OCI-LY7 (cell line): ENCODE measurements at regions not wholly inside any gene's neighbourhood (a gene's known extent, or its start where the extent isn't known, plus 50 kb on each side); places are given as distances from the start of the nearest gene placed in this dataset.

Source experiments
- BruUV-seq: library from RNA; stranded (reverse); fragments of 400-500 nt; replicated peaks from 2 replicates; lab custom pipeline; 2021; lab: Mats Ljungman, UMichigan
- CTCF ChIA-PET: fragments of 300-600 bp; sonication (Branson Sonifier 250); formaldehyde crosslinking; loops from one replicate; lab custom pipeline; 2022; ENCODE audit warnings: antibody characterized with exemption; ENCODE audit not compliant: unreplicated experiment; lab: Charles Lee
- POLR2A ChIA-PET: fragments of 300-600 bp; sonication (Branson Sonifier 250); formaldehyde crosslinking; loops from one replicate; lab custom pipeline; 2022; ENCODE audit warnings: antibody characterized with exemption; lab: Charles Lee
- DNase-seq: peaks from one replicate; pipeline ENCODE4 v3.0.0-alpha.2; 2015; ENCODE audit warnings: low spot score
- H2AFZ ChIP-seq: fragments of 200-600 bp; sonication (generic), shearing (Covaris generic); 2 replicates; pipeline ENCODE4 v1.6.1; 2014; ENCODE audit warnings: mild to moderate bottlenecking, antibody characterized with exemption, low read length, moderate library complexity
- H3K27ac ChIP-seq: fragments of 200-600 bp; sonication (generic); 2 replicates; pipeline ENCODE4 v1.5.1; 2014; ENCODE audit warnings: mixed run types, low read depth, mild to moderate bottlenecking, moderate library complexity, low read length, inconsistent platforms; ENCODE audit not compliant: poor library complexity, severe bottlenecking
- H3K36me3 ChIP-seq: fragments of 200-600 bp; sonication (generic); 2 replicates; pipeline ENCODE4 v1.6.1; 2014; ENCODE audit warnings: mild to moderate bottlenecking, antibody characterized with exemption, low read length, moderate library complexity, mixed read lengths; ENCODE audit not compliant: insufficient read depth
- H3K4me1 ChIP-seq: fragments of 200-600 bp; sonication (generic); 2 replicates; pipeline ENCODE4 v1.5.1; 2014; ENCODE audit warnings: mild to moderate bottlenecking, low read length; ENCODE audit not compliant: insufficient read depth, poor library complexity, severe bottlenecking
- H3K4me2 ChIP-seq: fragments of 200-600 bp; sonication (generic); 2 replicates; pipeline ENCODE4 v1.6.1; 2014; ENCODE audit warnings: mild to moderate bottlenecking, low read length
- H3K4me3 ChIP-seq: fragments of 200-600 bp; sonication (generic); 2 replicates; pipeline ENCODE4 v1.5.1; 2014; ENCODE audit warnings: mild to moderate bottlenecking, low read depth, low read length; ENCODE audit not compliant: poor library complexity, severe bottlenecking
- H3K79me2 ChIP-seq: fragments of 200-600 bp; sonication (generic); 2 replicates; pipeline ENCODE4 v1.6.1; 2016; ENCODE audit warnings: low read depth, mild to moderate bottlenecking, low read length, moderate library complexity, mixed read lengths; ENCODE audit not compliant: insufficient read depth
- H3K9me2 ChIP-seq: fragments of 200-600 bp; sonication (generic); 2 replicates; pipeline ENCODE4 v1.6.1; 2016; ENCODE audit warnings: mild to moderate bottlenecking, low read length, mixed read lengths; ENCODE audit not compliant: insufficient read depth
- H3K9me3 ChIP-seq: fragments of 200-600 bp; sonication (generic); 2 replicates; pipeline ENCODE4 v1.6.1; 2014; ENCODE audit warnings: mild to moderate bottlenecking, mixed run types, low read length, mixed read lengths
- H4K20me1 ChIP-seq: fragments of 200-600 bp; sonication (generic); 2 replicates; pipeline ENCODE4 v1.6.1; 2014; ENCODE audit warnings: mild to moderate bottlenecking, antibody characterized with exemption, low read length, moderate library complexity, mixed read lengths; ENCODE audit not compliant: insufficient read depth
- CTCF ChIP-seq: fragments of 200-600 bp; sonication (generic); conservative IDR thresholded peaks from 2 replicates; pipeline ENCODE4 v1.5.1; 2014; ENCODE audit warnings: mild to moderate bottlenecking, antibody characterized with exemption, low read length, moderate library complexity, mixed read lengths
- EZH2phosphoT487 ChIP-seq: fragments of 200-600 bp; sonication (generic); IDR thresholded peaks from 2 replicates; pipeline ENCODE4 v1.6.1; 2018; ENCODE audit warnings: low read depth, borderline replicate concordance, mild to moderate bottlenecking, mixed run types, antibody characterized with exemption, low read length, moderate library complexity, mixed read lengths
- intact Hi-C: fragments of 100-400 bp; cut with micrococcal nuclease; formaldehyde crosslinking; loops from one replicate; pipeline ENCODE4 v1.10.0; 2022; ENCODE audit not compliant: unreplicated experiment

- H3K4me3 ChIP-seq: no peak overlapping the region
- H4K20me1 ChIP-seq: no peaks in the 10 kb centered on the region
- ChIA-PET CTCF (no interaction called here), POLR2A (no interaction called here)
- H3K4me1 ChIP-seq: no peaks in the 10 kb centered on the region
- intact Hi-C loops: no loop called here
- TF ChIP-seq EZH2phosphoT487 (no peak), CTCF (no peak)
- H3K4me2 ChIP-seq: no peak overlapping the region
- H3K9me3 ChIP-seq: no peaks in the 10 kb centered on the region
- no peaks in the 10 kb centered on the region for H3K36me3 ChIP-seq
- H2AFZ ChIP-seq: no peak overlapping the region
- no peaks in the 10 kb centered on the region for H3K79me2 ChIP-seq
- no TSS peak for BruUV-seq
- DNase-seq: no peak
- H3K27ac ChIP-seq: no peak overlapping the region
- no peaks in the 10 kb centered on the region for H3K9me2 ChIP-seq
Observed at GRCh38 chrX:45368705-45369104, 168.0 kb upstream of the DIPK2B start.

GRCh38 chrX:45363596-45363995, 162.9 kb upstream of the DIPK2B start:
- intact Hi-C loops: no loop called here
- no peak for DNase-seq
- BruUV-seq: no TSS peak
- TF ChIP-seq CTCF (no peak), EZH2phosphoT487 (no peak)
- H3K79me2 ChIP-seq: no peaks in the 10 kb centered on the region
- no peaks in the 10 kb centered on the region for H3K9me3 ChIP-seq
- H3K27ac ChIP-seq: no peak overlapping the region
- ChIA-PET POLR2A (no interaction called here), CTCF (no interaction called here)
- H3K36me3 ChIP-seq: no peaks in the 10 kb centered on the region
- no peak overlapping the region for H3K4me2 ChIP-seq
- no peak overlapping the region for H3K4me3 ChIP-seq
- H2AFZ ChIP-seq: no peak overlapping the region
- no peaks in the 10 kb centered on the region for H3K9me2 ChIP-seq
- H3K4me1 ChIP-seq: no peaks in the 10 kb centered on the region
- H4K20me1 ChIP-seq: no peaks in the 10 kb centered on the region

GRCh38 chrX:45360571-45360970, 159.9 kb upstream of the DIPK2B start:
- ChIA-PET CTCF (no interaction called here), POLR2A (no interaction called here)
- Histone ChIP-seq H3K9me2 (no peaks in the 10 kb centered on the region), H3K79me2 (no peaks in the 10 kb centered on the region), H3K4me1 (no peaks in the 10 kb centered on the region), H3K4me3 (no peak overlapping the region), H3K4me2 (no peak overlapping the region), H3K36me3 (no peaks in the 10 kb centered on the region), H3K27ac (no peak overlapping the region), H3K9me3 (no peaks in the 10 kb centered on the region), H2AFZ (no peak overlapping the region), H4K20me1 (no peaks in the 10 kb centered on the region)
- no peak for DNase-seq
- intact Hi-C loops: no loop called here
- TF ChIP-seq CTCF (no peak), EZH2phosphoT487 (no peak)
- no TSS peak for BruUV-seq
